GM12878 (cell line): ENCODE measurements at regions not wholly inside any gene's neighbourhood (a gene's known extent, or its start where the extent isn't known, plus 50 kb on each side); places are given as distances from the start of the nearest gene placed in this dataset.

ENCODE experiments used
- ATAC-seq: fragments of 200-7000 bp; cut with Tn5 transposase; 3 replicates; pipeline ENCODE4 v1.9.1; 2020; ENCODE audit warnings: mild to moderate bottlenecking, moderate library complexity
- BruUV-seq: library from RNA; stranded (reverse); fragments of 400-500 nt; replicated peaks from 2 replicates; lab custom pipeline; 2021; lab: Mats Ljungman, UMichigan
- CTCF ChIA-PET: fragments of 300-600 bp; sonication (Branson Sonifier 250); formaldehyde crosslinking; extraction: SDS; loops from one replicate; lab custom pipeline; 2021; ENCODE audit warnings: inconsistent platforms; lab: Yijun Ruan, JAX
- POLR2A ChIA-PET: fragments of 350-600 bp; formaldehyde crosslinking; extraction: SDS; loops from one replicate; lab custom pipeline; 2021; ENCODE audit warnings: inconsistent platforms; lab: Charles Lee
- RAD21 ChIA-PET: fragments of 300-600 bp; sonication (Branson Sonifier 250); formaldehyde crosslinking; loops from one replicate; lab custom pipeline; 2023; ENCODE audit warnings: antibody characterized with exemption; ENCODE audit not compliant: unreplicated experiment; lab: Charles Lee
- SMC1A ChIA-PET: fragments of 300-600 bp; sonication (Branson Sonifier 250); formaldehyde crosslinking; loops from one replicate; lab custom pipeline; 2023; ENCODE audit not compliant: unreplicated experiment, uncharacterized antibody; lab: Charles Lee
- DNase-seq: peaks from one replicate; pipeline ENCODE4 v3.0.0-alpha.2; 2011; ENCODE audit warnings: low read depth, low spot score
- FAIRE-seq: peaks from 3 replicates; lab custom pipeline; 2011; peaks lifted over from hg19 to GRCh38; lab: Jason Lieb, UNC
- H2AFZ ChIP-seq: 2 replicates; pipeline ENCODE4 v1.6.0; 2011; ENCODE audit warnings: low read depth, low read length, control low read depth; ENCODE audit not compliant: control insufficient read depth
- H3K27ac ChIP-seq: 2 replicates; pipeline ENCODE4 v1.5.1; 2011; ENCODE audit warnings: control low read depth; ENCODE audit not compliant: control insufficient read depth, insufficient read depth
- H3K27me3 ChIP-seq, 2 experiments: replicated peaks in 1 of 2; 2 replicates each; pipeline versions ENCODE4 v1.6.0 to v1.6.1; 2011; ENCODE audit warnings: low read length in 1 of 2; ENCODE audit not compliant: control insufficient read depth in 2 of 2, insufficient read depth in 2 of 2
- H3K36me3 ChIP-seq, 2 experiments: 2 replicates each; pipeline ENCODE4 v1.5.1; 2011; ENCODE audit warnings: low read length in 1 of 2; ENCODE audit not compliant: control insufficient read depth in 2 of 2, insufficient read depth in 2 of 2
- H3K4me1 ChIP-seq: 2 replicates; pipeline ENCODE4 v1.6.1; 2011; ENCODE audit warnings: mild to moderate bottlenecking, low read length, moderate library complexity, mixed read lengths; ENCODE audit not compliant: control insufficient read depth, insufficient read depth
- H3K4me2 ChIP-seq: 2 replicates; pipeline ENCODE4 v1.6.0; 2011; ENCODE audit warnings: control low read depth; ENCODE audit not compliant: control insufficient read depth, insufficient read depth
- H3K4me3 ChIP-seq: fragments of 200-600 bp; sonication (generic); 2 replicates; pipeline ENCODE4 v1.5.1; 2016
- H3K79me2 ChIP-seq: 2 replicates; pipeline ENCODE4 v1.6.0; 2011; ENCODE audit warnings: low read length; ENCODE audit not compliant: control insufficient read depth, insufficient read depth
- H3K9ac ChIP-seq: 2 replicates; pipeline ENCODE4 v1.8.0; 2011; ENCODE audit warnings: low read length, control low read depth, mixed read lengths; ENCODE audit not compliant: control insufficient read depth, insufficient read depth
- H3K9me3 ChIP-seq: replicated peaks from 3 replicates; pipeline ENCODE4 v1.5.1; 2011; ENCODE audit warnings: mild to moderate bottlenecking, low read length; ENCODE audit not compliant: control insufficient read depth, insufficient read depth
- H4K20me1 ChIP-seq: 2 replicates; pipeline ENCODE4 v1.6.0; 2011; ENCODE audit not compliant: control insufficient read depth, insufficient read depth
- BCL11A ChIP-seq: IDR thresholded peaks from 2 replicates; pipeline ENCODE4 v1.6.1; 2011; ENCODE audit warnings: low read depth, low read length
- BHLHE40 ChIP-seq, 2 experiments: fragments of 450-650 bp in 1 of 2; IDR thresholded peaks; 2 replicates each; pipeline ENCODE4 v1.6.1; 2011 to 2017; ENCODE audit warnings: low read depth in 2 of 2, borderline replicate concordance in 1 of 2, improper control_type of control experiment in 1 of 2, low read length in 1 of 2, mild to moderate bottlenecking in 1 of 2
- BRCA1 ChIP-seq: IDR thresholded peaks from 2 replicates; pipeline ENCODE4 v1.6.1; 2011; ENCODE audit warnings: low read depth, low read length, improper control_type of control experiment
- CBFB ChIP-seq: IDR thresholded peaks from 2 replicates; pipeline ENCODE4 v1.6.1; 2016; ENCODE audit warnings: antibody characterized with exemption, low read depth
- CHD2 ChIP-seq: IDR thresholded peaks from 2 replicates; pipeline ENCODE4 v1.6.1; 2011; ENCODE audit warnings: low read depth, low read length, improper control_type of control experiment, borderline replicate concordance
- CREB1 ChIP-seq: IDR thresholded peaks from 2 replicates; pipeline ENCODE4 v1.6.1; 2012; ENCODE audit warnings: low read depth, mild to moderate bottlenecking, inconsistent platforms
- ELK1 ChIP-seq: IDR thresholded peaks from 2 replicates; pipeline ENCODE4 v1.6.1; 2012; ENCODE audit warnings: low read depth, low read length, improper control_type of control experiment
- EP300 ChIP-seq, 2 experiments: fragments of 150-350 bp in 1 of 2; IDR thresholded peaks; 2 replicates each; pipeline ENCODE4 v1.6.1; 2011 to 2012; ENCODE audit warnings: low read depth in 2 of 2, low read length in 2 of 2, borderline replicate concordance in 1 of 2, improper control_type of control experiment in 1 of 2, inconsistent platforms in 1 of 2; ENCODE audit not compliant: control insufficient read depth in 1 of 2
- EZH2 ChIP-seq: IDR thresholded peaks from 2 replicates; pipeline ENCODE4 v1.6.1; 2012; ENCODE audit warnings: low read depth, mild to moderate bottlenecking, control low read depth, inconsistent platforms, low read length, borderline replicate concordance; ENCODE audit not compliant: control insufficient read depth
- HCFC1 ChIP-seq: fragments of 150-350 bp; IDR thresholded peaks from 2 replicates; pipeline ENCODE4 v1.6.1; 2014; ENCODE audit warnings: low read length
- IRF4 ChIP-seq: IDR thresholded peaks from 2 replicates; pipeline ENCODE4 v1.6.1; 2011; ENCODE audit warnings: low read depth, low read length
- JUND ChIP-seq: IDR thresholded peaks from 2 replicates; pipeline ENCODE4 v1.6.1; 2012; ENCODE audit warnings: low read depth, mild to moderate bottlenecking, low read length, improper control_type of control experiment, moderate library complexity
- MEF2A ChIP-seq: IDR thresholded peaks from 2 replicates; pipeline ENCODE4 v1.6.1; 2011; ENCODE audit warnings: low read depth, mild to moderate bottlenecking, low read length, moderate library complexity; ENCODE audit not compliant: insufficient read depth
- MTA2 ChIP-seq: fragments of 450-650 bp; IDR thresholded peaks from 2 replicates; pipeline ENCODE4 v1.6.1; 2016; ENCODE audit warnings: low read depth, mild to moderate bottlenecking, moderate library complexity
- NR2F1 ChIP-seq: fragments of 450-650 bp; conservative IDR thresholded peaks from 2 replicates; pipeline ENCODE4 v1.6.1; 2017; ENCODE audit warnings: mild to moderate bottlenecking
- PKNOX1 ChIP-seq: fragments of 450-650 bp; IDR thresholded peaks from 2 replicates; pipeline ENCODE4 v1.6.1; 2016; ENCODE audit warnings: mild to moderate bottlenecking
- TARDBP ChIP-seq: IDR thresholded peaks from 2 replicates; pipeline ENCODE4 v1.6.1; 2016; ENCODE audit warnings: borderline replicate concordance
- TBL1XR1 ChIP-seq: IDR thresholded peaks from 2 replicates; pipeline ENCODE4 v1.6.1; 2012; ENCODE audit warnings: low read depth, low read length, improper control_type of control experiment
- ZBED1 ChIP-seq: IDR thresholded peaks from 2 replicates; pipeline ENCODE4 v1.6.1; 2016; ENCODE audit warnings: borderline replicate concordance
- ZNF207 ChIP-seq: fragments of 450-650 bp; IDR thresholded peaks from 2 replicates; pipeline ENCODE4 v1.6.1; 2014; ENCODE audit warnings: antibody characterized with exemption, mild to moderate bottlenecking, borderline replicate concordance
- ZNF384 ChIP-seq: IDR thresholded peaks from 2 replicates; pipeline ENCODE4 v1.6.1; 2012; ENCODE audit warnings: low read depth, mild to moderate bottlenecking, low read length, improper control_type of control experiment, borderline replicate concordance
- ZNF622 ChIP-seq: fragments of 450-650 bp; IDR thresholded peaks from 2 replicates; pipeline ENCODE4 v1.6.1; 2017; ENCODE audit warnings: mild to moderate bottlenecking, inconsistent platforms
- WGBS: methylation state at CpG from one replicate; pipeline ENCODE4 v1.1.6; 2016; ENCODE audit warnings: low lambda C conversion rate; ENCODE audit not compliant: insufficient replicate concordance, insufficient coverage; ENCODE audit errors: missing lambda C conversion rate; 5-methylcytosine and 5-hydroxymethylcytosine counted together
- in situ Hi-C: fragments of 300-500 bp; cut with MboI; formaldehyde crosslinking; loops from 9 replicates; pipeline ENCODE4 v1.14.3; 2018; ENCODE audit warnings: mixed read lengths
- intact Hi-C: fragments of 100-400 bp; cut with micrococcal nuclease; formaldehyde crosslinking; loops from one replicate; pipeline ENCODE4 v1.14.2; 2022; ENCODE audit not compliant: unreplicated experiment

- no peaks in the 10 kb centered on the region for H3K27me3 ChIP-seq
- SMC1A ChIA-PET: no interaction called here
- ATAC-seq (peak; percentile 91), FAIRE-seq (peak; percentile 84), DNase-seq (peak; percentile 78)
- no peak overlapping the region for H3K9ac ChIP-seq
- WGBS: 0% methylated on average over 6 of the region's 6 CpGs
- H2AFZ ChIP-seq: no peak overlapping the region; the same call in 1 of the 2 replicates
- intact Hi-C loops: no loop called here
- H3K36me3 ChIP-seq: no peaks in the 10 kb centered on the region
- POLR2A ChIA-PET: no interaction called here
- no TSS peak for BruUV-seq
- H3K79me2 ChIP-seq: no peaks in the 10 kb centered on the region
- H3K27ac ChIP-seq: no peak overlapping the region
- no peaks in the 10 kb centered on the region for H4K20me1 ChIP-seq
- peak overlapping the region; percentile 51; the same call in 1 of the 2 replicates for H3K4me2 ChIP-seq
- CTCF ChIA-PET: interaction anchor here (0.6 to 0.7 kb wide), 2 partner anchors 9 to 15 kb away, joined by 3 read pairs; no protein-coding TSS in a partner anchor
- no peak overlapping the region for H3K4me3 ChIP-seq
- RAD21 ChIA-PET: interaction anchor here (1.3 kb wide), 1 partner anchor 15 kb away, joined by 3 read pairs; no protein-coding TSS in a partner anchor
- in situ Hi-C loops: loop anchor here (10.0 to 25.0 kb wide), 3 partner anchors 219 to 894 kb away; no protein-coding TSS in a partner anchor
- H3K4me1 ChIP-seq: peaks cover 20% of the 10 kb centered on the region
- no peaks in the 10 kb centered on the region; the same call in 2 of the 3 replicates for H3K9me3 ChIP-seq
- peak; percentile 84; the same call in 1 of the 2 replicates for TF ChIP-seq CHD2
- TF ChIP-seq ZNF622: no peak
- TF ChIP-seq MTA2: peak; percentile 84
- peak; percentile 38 to 73; a peak in 2 of 4 replicates for TF ChIP-seq BHLHE40 (IDR thresholded peaks at IDR 0.05; ENCODE audit: borderline replicate concordance in 1 of 2, low read depth in 2 of 2, low read length in 1 of 2)
- peak; percentile 69; the same call in 1 of the 2 replicates for TF ChIP-seq CBFB
- peak; percentile 29; the same call in 1 of the 2 replicates for TF ChIP-seq JUND
- TF ChIP-seq MEF2A: 0 out of 2 replicates have a peak, but pooled peaks have one; percentile 12
- no peak for TF ChIP-seq TARDBP
- no peak for TF ChIP-seq ELK1
- TF ChIP-seq BRCA1: no peak
- peak; percentile 77 to 94; a peak in 3 of 4 replicates for TF ChIP-seq EP300 (IDR thresholded peaks at IDR 0.05; ENCODE audit: borderline replicate concordance in 1 of 2, control insufficient read depth in 1 of 2, low read depth in 2 of 2, low read length in 2 of 2)
- no peak for TF ChIP-seq EZH2
- peak; percentile 48; the same call in 1 of the 2 replicates for TF ChIP-seq BCL11A
- TF ChIP-seq HCFC1: no peak
- TF ChIP-seq ZBED1: 0 out of 2 replicates have a peak, but pooled peaks have one; percentile 59
- peak; percentile 57; the same call in 1 of the 2 replicates for TF ChIP-seq TBL1XR1
- peak; percentile 12; the same call in 1 of the 2 replicates for TF ChIP-seq PKNOX1
- TF ChIP-seq IRF4: 0 out of 2 replicates have a peak, but pooled peaks have one; percentile 31
- TF ChIP-seq ZNF384: peak; percentile 87
- TF ChIP-seq NR2F1: peak; percentile 85
- no peak for TF ChIP-seq CREB1
- no peak for TF ChIP-seq ZNF207
Measured at GRCh38 chr2:111705711-111706336, 178.2 kb downstream of the ANAPC1 start.
